HG03571 (cell line): ENCODE measurements at regions not wholly inside any gene's neighbourhood (a gene's known extent, or its start where the extent isn't known, plus 50 kb on each side); places are given as distances from the start of the nearest gene placed in this dataset.

Source experiments
- ATAC-seq: cut with Tn5 transposase; IDR thresholded peaks from one replicate; pipeline ENCODE4 v1.9.1; 2021; ENCODE audit not compliant: unreplicated experiment

GRCh38 chr3:43783987-43784639 lies 93.4 kb downstream of the ABHD5 start:
- no peak for ATAC-seq

GRCh38 chr3:43784640-43785011 lies 93.9 kb downstream of the ABHD5 start:
- ATAC-seq, result no peak

DNA sequence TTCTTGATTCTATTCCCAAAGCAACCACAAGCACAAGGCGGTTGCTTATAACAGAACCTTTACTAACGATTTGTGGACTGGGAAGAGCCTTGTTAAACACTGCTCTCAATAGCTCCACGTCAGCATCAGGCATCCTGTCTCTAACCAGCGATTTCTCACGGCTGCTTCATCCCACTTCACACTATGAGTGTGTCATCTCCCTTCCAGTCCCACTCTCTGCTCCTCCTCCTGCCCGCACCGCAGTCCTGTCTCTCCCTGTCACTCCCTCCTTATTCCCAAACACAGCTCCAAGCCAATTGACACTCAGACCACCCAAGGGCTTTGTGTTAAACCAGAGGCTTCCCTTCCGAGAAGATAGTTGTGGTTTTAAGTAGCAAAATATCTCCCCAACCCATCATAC lies 94.8 kb downstream of the ABHD5 start:
- no peak for ATAC-seq

GRCh38 chr3:43786102-43786501 lies 95.4 kb downstream of the ABHD5 start:
- no peak for ATAC-seq

- ATAC-seq, result no peak
These were observed 96.0 kb downstream of the ABHD5 start for GRCh38 chr3:43786526-43787305.

DNA sequence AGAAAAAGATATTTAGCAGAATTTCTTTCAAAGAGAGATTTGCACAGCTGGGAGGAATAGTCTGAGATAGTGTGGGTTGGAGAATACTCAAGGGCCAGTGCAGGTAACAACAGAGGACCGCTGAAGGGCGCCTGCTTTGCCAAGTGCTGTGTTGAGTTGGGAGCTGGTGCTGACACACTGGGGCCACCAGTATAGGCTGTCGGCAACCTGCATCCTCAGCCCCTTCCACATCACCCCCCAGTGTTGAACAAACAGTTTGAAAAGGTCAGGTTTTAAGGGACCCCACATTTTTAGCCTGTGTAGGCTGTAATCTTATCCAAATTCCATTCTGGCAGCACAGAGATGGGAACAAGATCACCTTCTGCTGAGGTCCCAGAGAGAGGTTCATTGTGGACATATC lies 96.6 kb downstream of the ABHD5 start:
- ATAC-seq, result no peak

- no peak for ATAC-seq
These were observed 98.3 kb downstream of the ABHD5 start for GRCh38 chr3:43789028-43789427.

- ATAC-seq, result no peak
These were observed 99.3 kb downstream of the ABHD5 start for GRCh38 chr3:43790060-43790459.

- no peak for ATAC-seq
These were observed 99.7 kb downstream of the ABHD5 start for GRCh38 chr3:43790476-43790875.

DNA sequence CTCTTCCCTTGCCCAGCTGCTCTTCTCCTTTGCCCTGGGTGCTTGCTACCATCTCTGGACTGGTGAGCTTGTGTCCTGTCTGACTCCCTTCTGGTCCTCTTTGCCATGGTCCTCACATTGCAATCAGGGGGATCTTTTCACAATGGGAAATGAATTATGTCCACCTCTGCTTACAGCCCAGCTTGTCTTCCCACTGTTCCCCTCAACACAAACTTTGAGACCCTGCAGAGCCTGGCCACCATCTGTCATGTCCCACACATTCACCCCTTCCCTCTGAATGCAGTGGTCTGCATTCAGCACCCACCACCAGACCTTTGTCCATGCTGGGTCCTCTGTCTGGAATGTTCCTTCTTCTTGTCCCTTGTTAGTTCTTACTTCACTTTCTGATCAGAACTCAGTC lies 100.5 kb downstream of the ABHD5 start:
- ATAC-seq, result no peak

DNA sequence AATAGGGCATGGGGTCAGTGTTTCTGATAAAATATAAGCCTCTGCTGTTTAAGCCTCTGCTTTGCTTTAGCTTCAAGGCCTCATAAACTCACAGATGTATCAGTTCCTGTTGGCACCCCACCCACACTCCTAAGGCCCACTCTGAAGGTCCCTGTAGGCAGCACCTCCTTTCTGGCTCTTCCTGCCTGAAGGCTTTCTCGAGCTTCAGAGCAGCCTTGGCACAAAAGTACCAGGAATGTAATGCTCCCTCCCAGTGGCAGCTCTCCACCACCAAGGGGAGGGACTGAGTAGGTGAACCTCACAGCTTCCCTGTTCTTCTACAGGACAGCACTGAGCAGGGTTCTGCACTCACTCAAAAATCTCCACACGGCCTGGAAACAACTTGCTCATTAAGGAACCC lies 102.2 kb downstream of the ABHD5 start:
- ATAC-seq, result no peak

DNA sequence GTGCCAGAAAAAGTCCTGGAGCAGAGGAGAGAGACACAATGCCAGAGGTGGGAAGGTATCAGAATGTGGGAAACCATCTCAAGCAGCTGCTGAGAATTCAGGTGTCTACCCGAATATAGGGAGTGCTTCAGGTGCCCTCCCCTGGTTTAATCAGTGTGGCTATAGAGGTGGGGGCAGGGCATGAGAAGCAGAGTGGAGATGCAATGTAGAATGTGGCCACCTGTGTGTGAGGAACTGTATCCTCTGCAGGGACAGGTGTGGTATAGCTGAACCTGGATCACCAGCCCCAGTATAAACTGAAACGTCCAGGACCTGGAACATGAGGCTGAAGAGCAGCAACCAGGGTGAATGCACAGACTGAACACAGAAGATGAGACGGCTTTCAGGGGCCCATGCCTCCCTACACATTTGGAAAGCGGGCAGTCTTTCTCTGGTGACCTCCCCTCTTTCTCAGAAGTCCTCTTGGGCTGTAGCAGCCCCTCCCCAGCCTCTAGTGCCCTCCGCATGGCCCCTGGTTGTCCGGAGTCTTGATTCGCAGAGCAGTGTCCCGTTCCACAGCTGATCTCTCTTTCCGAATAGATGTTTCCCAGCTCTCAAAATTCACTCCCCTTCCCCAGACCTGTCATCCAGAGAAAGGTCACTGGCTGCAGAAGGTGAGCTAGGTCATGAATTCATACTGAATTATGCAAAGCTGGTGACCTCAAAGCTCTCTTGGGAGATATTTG lies 103.1 kb downstream of the ABHD5 start:
- ATAC-seq, result no peak

DNA sequence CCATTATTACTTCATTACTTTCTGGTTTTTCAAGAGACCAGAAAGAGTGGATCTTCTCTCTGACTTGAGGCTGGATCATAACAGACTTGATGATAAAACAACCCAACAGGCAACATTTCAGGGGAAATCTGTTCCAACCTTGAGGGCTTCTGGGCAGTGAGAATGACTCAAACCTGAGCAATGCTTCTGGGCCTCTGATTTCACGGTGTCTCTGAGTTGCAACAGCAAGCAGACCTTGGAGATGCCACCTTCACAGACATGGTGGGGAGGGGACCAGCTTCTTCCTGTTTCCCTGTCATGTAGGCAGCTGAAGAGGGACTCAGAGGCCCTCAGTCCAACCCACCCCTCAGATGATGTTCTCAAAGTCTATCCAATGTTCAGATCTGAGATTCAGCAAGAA lies 104.0 kb downstream of the ABHD5 start:
- ATAC-seq, result no peak

DNA sequence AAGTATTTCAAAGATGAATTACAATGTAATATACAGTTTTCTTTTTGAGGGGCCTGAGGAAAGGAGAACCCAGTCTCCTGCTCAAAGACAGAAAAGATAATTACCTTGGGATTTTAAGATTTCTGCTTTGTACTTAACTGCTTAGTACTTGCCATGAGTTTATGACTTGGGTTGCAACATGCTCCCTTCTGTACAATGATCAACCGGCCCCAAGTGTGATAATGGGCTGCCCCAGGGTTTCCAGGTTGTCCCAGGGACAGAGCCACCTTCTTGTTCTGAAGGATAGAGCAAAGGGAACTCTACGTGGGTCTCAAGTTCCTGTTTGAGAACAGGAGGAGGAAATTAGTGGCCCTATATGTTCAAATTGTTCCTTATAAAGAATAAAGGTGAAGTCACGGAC lies 104.8 kb downstream of the ABHD5 start:
- no peak for ATAC-seq

- no peak for ATAC-seq
These were observed 105.4 kb downstream of the ABHD5 start for GRCh38 chr3:43796041-43796596.

DNA sequence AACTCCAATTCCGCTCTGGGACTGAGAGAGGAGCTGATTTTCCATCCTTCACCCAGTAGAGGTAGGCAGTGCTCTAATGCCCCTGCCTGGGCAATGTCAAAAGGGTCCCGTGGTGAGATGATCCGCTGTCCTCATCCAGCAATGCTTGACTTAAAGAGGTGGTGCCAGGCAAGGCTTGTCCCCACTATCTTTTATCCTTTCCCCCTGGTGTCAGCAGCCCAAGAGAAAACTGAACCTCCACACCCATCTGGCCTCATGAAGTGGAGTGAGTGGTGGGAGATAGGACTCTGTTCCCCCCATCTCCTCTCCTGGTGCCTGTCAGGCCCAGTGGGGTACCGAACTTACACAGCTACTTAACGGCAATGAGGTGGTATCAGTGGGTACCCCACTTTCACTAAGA lies 107.1 kb downstream of the ABHD5 start:
- ATAC-seq, result no peak

- no peak for ATAC-seq
These were observed 120.1 kb downstream of the ABHD5 start for GRCh38 chr3:43810797-43811196.

DNA sequence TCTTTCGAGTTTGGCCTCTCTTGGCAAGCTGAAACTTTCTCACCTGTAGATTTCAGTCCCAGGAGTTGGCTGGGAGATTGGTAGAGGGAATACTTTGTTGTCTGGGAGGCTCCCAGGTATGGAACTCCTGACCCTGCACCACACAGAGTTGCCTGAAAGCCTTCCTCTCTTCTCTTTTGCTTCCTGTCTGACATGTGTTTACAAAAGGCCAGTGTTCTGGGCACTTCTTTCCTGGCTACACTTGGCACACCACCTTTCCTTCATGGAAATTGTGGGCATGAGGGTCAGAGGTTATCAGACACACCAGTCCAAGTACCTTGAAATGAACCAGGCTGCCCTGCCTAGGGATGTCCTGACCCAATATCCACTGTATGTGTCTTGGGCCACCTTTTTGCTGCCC lies 123.7 kb downstream of the ABHD5 start:
- ATAC-seq, result no peak

GRCh38 chr3:43816372-43816771 lies 125.6 kb downstream of the ABHD5 start:
- ATAC-seq, result no peak

DNA sequence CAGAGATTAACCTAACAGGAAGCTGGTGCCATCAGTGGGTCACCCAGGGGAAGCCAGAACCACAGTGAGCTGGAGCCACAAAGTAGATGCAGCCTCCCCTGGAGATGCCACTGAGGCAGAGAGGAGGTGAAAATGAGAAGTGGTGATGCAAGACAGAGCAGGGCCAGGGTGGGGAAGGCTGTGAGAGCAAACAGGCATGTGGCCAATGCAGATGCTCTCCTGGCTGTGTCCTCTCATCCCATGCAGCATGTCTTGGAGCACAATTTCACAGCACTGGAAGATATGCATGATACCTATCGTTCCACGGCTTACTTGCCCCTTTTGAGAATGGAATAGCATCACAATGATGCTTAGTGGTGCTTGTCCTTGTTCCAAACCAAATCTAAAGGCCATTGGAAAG lies 126.3 kb downstream of the ABHD5 start:
- ATAC-seq, result no peak

DNA sequence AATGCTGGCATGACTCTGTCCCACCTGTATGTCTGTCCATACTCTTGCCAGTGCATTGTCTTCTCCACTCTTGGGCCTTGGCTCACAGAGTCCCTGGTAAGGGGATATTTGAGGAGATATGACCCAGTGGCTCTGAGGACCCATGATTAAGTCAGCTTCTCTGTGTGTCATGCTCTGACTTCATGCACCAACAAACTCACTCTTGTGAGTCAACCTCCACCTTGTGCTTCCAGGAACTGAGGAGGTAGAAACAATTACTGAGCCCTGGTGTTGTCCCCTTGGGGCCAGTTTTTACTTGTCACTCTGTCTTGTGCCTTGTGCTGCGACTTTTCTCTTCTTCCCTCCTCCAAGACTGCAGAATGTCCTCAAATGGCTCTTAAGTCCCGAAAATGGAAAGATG lies 127.1 kb downstream of the ABHD5 start:
- ATAC-seq, result no peak

- no peak for ATAC-seq
These were observed 127.5 kb downstream of the ABHD5 start for GRCh38 chr3:43818229-43818628.
